HCT116 (cell line): ENCODE measurements at regions not wholly inside any gene's neighbourhood (a gene's known extent, or its start where the extent isn't known, plus 50 kb on each side); places are given as distances from the start of the nearest gene placed in this dataset.

ENCODE experiments used
- CBX3 ChIP-seq: IDR thresholded peaks from 2 replicates; pipeline ENCODE4 v1.6.1; 2012; ENCODE audit warnings: low read depth
- EZH2 ChIP-seq: fragments of 200-600 bp; sonication (generic); IDR thresholded peaks from 2 replicates; pipeline ENCODE4 v1.6.1; 2017; ENCODE audit warnings: antibody characterized with exemption, mixed run types
- FOSL1 ChIP-seq: IDR thresholded peaks from 2 replicates; pipeline ENCODE4 v1.6.1; 2012; ENCODE audit warnings: low read depth
- POLR2AphosphoS5 ChIP-seq: IDR thresholded peaks from 2 replicates; pipeline ENCODE4 v1.6.1; 2011; ENCODE audit warnings: mild to moderate bottlenecking, low read depth, low read length, moderate library complexity
- SIN3A ChIP-seq: IDR thresholded peaks from 2 replicates; pipeline ENCODE4 v1.6.1; 2012; ENCODE audit warnings: low read depth
- SP1 ChIP-seq: IDR thresholded peaks from 2 replicates; pipeline ENCODE4 v1.6.1; 2012; ENCODE audit warnings: low read depth
- YY1 ChIP-seq: IDR thresholded peaks from 2 replicates; pipeline ENCODE4 v1.6.1; 2011; ENCODE audit warnings: low read length, low read depth, moderate library complexity, mild to moderate bottlenecking; ENCODE audit not compliant: insufficient replicate concordance; ENCODE audit errors: extremely low read depth
- ZNF274 ChIP-seq: fragments of 200-500 bp; sonication (Bioruptor generic); IDR thresholded peaks from 2 replicates; pipeline ENCODE4 v1.6.1; 2014; ENCODE audit warnings: mild to moderate bottlenecking, low read depth, low read length, inconsistent platforms
- TF ChIP-seq, protein P1 (sequence below), 3 experiments: fragments of 200-600 bp in 1 of 3; sonication (generic) in 1 of 3; IDR thresholded peaks in 2 of 3; conservative IDR thresholded peaks in 1 of 3; 2 replicates each; pipeline ENCODE4 v1.5.1; 2012 to 2017; ENCODE audit warnings: low read depth in 2 of 3, low read length in 2 of 3, antibody characterized with exemption in 1 of 3, borderline replicate concordance in 1 of 3, control low read depth in 1 of 3, mild to moderate bottlenecking in 1 of 3, mixed read lengths in 1 of 3, mixed run types in 1 of 3, moderate library complexity in 1 of 3; ENCODE audit not compliant: insufficient read depth in 1 of 3

DNA sequence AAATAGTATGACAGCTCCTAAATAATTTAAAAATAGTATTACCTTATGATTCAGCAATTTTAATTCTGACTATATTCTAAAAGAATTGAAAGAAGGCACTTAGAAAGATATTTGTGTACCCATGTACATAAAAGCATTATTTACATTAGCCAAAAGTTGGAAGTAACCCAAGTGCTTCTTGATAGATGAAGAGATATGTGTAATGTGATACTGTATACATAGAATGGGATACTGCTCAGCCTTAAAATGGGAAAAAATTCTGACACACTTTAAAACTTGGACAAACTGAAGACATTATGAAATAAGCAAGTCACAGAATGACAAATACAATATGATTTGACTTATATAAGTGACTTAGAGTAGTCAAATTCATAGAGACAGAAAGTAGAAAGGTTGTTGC is 112.2 kb downstream of the IDS start:
- TF ChIP-seq ZNF274 (no peak), EZH2 (no peak), FOSL1 (no peak), SP1 (no peak), SIN3A (no peak), POLR2AphosphoS5 (no peak), YY1 (no peak), CBX3 (no peak)
- TF ChIP-seq, protein P1, sequence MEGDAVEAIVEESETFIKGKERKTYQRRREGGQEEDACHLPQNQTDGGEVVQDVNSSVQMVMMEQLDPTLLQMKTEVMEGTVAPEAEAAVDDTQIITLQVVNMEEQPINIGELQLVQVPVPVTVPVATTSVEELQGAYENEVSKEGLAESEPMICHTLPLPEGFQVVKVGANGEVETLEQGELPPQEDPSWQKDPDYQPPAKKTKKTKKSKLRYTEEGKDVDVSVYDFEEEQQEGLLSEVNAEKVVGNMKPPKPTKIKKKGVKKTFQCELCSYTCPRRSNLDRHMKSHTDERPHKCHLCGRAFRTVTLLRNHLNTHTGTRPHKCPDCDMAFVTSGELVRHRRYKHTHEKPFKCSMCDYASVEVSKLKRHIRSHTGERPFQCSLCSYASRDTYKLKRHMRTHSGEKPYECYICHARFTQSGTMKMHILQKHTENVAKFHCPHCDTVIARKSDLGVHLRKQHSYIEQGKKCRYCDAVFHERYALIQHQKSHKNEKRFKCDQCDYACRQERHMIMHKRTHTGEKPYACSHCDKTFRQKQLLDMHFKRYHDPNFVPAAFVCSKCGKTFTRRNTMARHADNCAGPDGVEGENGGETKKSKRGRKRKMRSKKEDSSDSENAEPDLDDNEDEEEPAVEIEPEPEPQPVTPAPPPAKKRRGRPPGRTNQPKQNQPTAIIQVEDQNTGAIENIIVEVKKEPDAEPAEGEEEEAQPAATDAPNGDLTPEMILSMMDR (IDR thresholded peaks at IDR 0.05 in 2 of 3, conservative IDR thresholded peaks at IDR 0.05 in 1 of 3; ENCODE audit: borderline replicate concordance in 1 of 3, insufficient read depth in 1 of 3, low read depth in 2 of 3, low read length in 2 of 3) = no peak
